NCI-H345 treated with DMSO at 0.1 percent for 48 hours (cell line): ENCODE measurements at regions not wholly inside any gene's neighbourhood (a gene's known extent, or its start where the extent isn't known, plus 50 kb on each side); places are given as distances from the start of the nearest gene placed in this dataset.

Experiments used
- DNase-seq: peaks from one replicate; lab custom pipeline; 2025; ENCODE audit not compliant: unreplicated experiment; lab: John Stamatoyannopoulos, UW

DNA sequence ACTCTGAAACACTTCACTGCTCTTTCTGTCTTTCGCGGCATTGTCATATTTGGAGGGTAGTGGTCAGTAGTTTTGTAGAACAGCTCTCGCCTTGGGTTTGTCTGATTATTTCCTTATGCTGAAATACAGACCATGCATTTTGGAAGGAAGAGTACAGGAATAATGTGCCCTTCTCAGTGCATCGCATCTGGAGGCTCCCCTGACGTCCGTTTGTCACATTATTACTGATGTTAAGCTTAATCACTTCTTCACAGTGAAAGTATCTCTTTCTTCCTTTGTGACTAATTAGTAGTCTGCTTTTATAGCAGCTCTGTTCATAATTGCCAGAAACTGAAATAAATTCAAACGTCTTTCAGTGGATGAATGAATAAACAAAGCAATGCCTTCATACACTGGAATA, 85.7 kb upstream of the CXADR start:
- no peak for DNase-seq

DNA sequence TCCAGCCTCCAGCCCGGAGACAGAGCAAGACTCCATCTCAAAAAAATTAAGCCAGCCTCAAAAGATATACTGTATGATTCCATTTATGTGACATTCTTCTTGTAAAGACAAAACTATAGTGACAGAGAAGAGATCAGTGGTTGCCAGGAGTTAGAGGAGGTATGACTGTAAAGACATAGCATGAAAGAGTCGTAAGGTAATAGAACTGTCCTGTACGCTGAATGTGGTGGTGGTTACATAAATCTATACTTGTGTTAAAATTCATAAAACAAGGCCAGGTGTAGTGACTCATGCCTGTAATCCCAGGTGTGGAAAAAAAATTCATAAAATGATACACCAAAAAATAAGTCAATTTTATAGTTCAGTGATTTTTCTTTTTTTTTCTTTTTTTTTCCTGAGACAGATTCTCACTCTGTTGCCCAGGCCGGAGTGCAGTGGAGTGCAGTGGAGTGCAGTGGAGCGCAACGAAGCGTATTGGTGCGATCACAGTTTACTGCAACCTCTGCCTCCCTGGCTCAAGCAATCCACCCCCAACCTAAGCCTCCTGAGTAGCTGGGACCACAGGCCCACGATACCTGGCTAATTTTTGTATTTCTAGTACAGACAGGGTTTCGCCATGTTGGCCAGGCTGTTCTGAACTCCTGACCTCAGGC, 84.9 kb upstream of the CXADR start:
- DNase-seq, result no peak

DNA sequence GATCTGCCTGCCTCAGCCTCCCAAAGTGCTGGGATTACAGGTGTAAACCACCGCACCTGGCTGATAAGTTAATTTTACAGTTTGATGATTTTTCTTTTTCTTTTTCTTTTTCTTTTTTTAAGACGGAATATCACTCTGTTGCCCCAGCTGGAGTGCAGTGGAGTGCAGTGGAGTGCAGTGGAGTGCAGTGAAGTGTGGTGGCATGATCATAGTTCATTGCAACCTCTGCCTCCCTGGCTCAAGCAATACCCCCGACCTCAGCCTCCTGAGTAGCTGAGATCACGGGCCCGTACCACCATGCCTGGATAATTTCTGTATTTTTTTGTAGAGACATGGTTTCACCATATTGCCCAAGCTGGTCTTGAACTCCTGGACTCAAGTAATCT, 84.4 kb upstream of the CXADR start:
- DNase-seq, result no peak

- DNase-seq, result no peak
These were observed 83.9 kb upstream of the CXADR start for GRCh38 chr21:17428980-17429379.

DNA sequence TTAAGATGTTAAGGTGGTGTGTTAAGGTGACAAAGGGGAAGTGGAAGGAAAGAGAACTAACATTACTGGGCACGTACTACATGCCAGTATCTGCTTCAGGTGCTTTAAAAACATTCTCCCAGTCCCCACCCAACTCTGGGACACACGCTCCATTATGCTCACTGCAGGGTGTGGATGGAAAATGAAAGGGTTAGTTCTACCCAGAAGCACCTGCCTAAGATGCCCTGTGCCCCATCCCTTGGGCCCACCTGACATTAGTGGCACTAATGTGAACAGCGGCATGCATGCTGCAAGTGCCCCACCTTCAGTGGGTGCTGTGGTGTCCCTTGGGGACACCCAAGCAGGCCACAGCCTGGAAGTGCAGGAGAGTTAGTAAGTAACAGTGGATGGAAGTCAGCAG, 82.9 kb upstream of the CXADR start:
- DNase-seq, result no peak

- no peak for DNase-seq
These were observed 80.1 kb upstream of the CXADR start for GRCh38 chr21:17432732-17433057.

DNA sequence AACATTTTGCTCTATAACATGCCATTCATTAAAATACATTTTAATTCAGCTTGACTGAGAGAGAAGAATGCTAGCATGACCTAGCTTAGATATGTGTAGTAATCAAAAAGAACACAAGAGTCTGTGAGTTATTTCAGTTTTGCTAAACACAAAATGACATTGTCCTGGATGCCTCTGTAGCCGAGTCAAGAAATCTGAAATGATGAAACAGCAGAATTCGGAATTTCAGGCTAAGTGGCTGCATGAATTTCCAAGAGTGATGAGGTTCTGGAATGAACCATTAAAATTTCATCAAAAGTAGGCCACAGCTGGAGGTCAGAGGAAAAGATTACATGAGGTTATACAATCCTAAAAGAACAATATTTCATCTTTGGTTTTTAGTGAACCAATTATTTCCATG, 79.1 kb upstream of the CXADR start:
- no peak for DNase-seq

DNA sequence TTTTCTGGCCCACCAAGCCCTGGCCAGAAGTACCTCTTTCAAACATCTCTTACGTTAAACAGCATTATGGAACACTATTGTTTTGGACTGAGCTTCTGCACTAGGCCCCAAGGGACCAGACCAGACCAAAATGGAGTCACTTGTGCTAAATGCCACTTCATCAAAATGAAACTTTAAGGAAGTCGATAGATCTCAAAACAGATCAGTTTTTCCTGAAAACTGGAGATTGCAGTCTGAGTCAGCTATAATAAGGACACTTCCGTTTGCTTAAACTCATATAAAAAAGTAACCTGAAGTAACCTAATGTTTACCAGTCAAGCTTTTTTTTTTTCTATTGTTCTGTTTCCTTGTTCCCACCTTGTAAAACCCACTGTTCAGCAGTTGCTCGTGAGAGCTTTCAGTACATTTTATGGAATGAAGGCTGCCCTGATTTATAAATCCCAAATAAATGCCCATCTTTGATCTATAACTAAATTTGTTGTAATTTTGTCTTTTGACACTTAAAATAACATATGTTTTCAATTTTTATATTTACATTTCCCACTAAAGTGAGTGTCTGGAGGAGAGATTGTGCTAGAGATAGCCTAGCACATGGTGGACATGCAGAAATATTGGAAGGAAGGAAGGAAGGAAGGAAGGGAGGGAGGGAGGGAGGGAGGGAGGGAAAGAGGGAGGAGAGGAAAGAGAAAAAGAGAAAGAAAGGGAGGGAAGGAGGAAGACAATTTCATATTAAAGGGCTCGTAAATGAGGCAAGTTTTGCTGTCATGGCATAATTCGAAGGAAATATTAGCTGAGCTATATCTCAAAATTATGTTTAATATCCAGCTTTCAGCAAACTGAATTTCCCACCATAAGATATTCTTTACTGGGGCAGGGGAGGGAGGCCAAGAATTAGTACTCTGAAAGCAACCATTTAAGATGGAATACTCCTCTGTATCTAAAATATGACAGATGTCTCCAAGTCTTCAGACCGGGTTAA, 77.0 kb upstream of the CXADR start:
- DNase-seq, result no peak

DNA sequence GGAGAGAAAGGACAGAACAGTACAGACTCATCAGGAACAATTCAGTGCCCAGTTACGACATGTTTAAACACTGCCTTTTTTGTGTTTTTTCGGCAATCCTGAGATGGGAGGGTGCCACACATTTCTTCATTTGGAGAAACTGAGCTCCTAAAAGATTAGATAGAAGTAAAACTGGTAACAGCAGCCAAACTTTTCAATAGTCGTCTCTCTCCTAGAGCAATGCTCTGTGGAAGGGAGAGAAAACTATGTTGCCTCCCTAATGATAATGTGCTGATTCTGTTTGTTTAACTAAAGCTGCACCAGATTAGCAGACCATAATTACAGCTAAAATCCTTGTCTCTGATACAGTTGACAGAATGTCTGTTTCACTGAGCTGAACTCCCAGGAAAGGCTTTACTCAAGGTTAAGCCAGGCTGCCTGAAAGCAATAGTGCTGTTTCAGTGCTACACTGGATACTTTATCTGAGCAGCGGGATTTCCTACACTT, 76.2 kb upstream of the CXADR start:
- no peak for DNase-seq

GRCh38 chr21:17438635-17439034, 74.2 kb upstream of the CXADR start:
- DNase-seq, result peak; percentile 91

- DNase-seq, result no peak
These were observed 71.9 kb upstream of the CXADR start for GRCh38 chr21:17440969-17441368.

DNA sequence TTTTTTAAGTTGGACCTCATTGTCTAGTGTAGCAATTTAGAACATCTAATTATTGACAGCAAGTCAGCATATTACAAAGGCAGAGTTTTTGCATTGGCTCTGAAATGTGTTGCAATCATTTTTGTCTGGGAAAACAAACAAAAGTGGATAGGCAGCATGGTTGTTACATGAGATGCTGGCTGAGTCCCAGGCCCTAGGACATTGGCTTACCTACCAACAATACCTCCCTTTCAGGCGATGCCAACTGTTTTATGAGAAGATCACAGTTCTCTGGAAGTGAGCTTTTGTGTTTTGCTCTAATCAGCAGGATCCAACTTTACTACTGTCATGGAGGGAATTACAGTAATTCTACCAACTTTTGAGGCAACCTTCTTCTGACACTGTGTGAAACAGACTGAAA, 71.5 kb upstream of the CXADR start:
- DNase-seq, result peak; percentile 73

- no peak for DNase-seq
These were observed 70.7 kb upstream of the CXADR start for GRCh38 chr21:17442165-17442564.

- no peak for DNase-seq
These were observed 68.0 kb upstream of the CXADR start for GRCh38 chr21:17444828-17445227.

DNA sequence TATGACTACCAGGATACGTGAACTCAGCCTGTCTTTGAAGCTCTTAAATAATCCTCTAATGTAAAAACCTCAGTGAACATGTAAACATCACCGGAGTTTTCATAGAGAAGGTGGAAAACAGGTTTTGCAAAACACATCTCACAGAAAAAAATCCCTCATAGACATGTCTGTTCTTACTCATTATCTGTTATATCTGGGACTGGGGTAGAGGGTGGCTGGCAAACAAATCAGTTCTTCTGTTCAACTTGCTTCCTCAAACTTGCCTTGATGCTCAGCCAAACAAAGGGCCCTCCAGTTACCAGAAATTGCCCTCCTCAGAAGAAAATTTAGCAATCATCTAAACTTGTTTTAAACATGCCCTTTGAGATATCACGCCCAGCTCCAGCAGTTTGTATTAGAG, 66.1 kb upstream of the CXADR start:
- DNase-seq, result no peak

DNA sequence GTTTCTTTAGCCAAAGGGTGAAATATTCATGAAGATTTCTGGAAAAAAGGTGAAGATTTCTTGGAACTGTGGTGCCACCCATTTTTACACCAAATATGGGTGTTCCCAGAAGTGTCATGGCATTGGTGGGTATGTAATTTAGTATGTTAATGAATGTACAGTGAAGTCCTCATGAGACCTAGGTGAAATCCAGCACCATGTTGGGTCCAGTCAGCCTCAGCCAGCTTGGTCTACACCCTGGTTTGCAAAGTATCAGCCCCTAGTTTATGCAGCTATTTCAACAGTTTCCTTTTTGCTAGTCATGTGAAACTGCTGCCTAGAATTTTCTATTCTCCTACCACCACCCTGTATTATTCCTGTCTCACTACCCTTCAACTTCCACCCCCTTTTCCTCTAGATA, 63.1 kb upstream of the CXADR start:
- no peak for DNase-seq

- DNase-seq, result no peak
These were observed 61.4 kb upstream of the CXADR start for GRCh38 chr21:17451364-17451891.

DNA sequence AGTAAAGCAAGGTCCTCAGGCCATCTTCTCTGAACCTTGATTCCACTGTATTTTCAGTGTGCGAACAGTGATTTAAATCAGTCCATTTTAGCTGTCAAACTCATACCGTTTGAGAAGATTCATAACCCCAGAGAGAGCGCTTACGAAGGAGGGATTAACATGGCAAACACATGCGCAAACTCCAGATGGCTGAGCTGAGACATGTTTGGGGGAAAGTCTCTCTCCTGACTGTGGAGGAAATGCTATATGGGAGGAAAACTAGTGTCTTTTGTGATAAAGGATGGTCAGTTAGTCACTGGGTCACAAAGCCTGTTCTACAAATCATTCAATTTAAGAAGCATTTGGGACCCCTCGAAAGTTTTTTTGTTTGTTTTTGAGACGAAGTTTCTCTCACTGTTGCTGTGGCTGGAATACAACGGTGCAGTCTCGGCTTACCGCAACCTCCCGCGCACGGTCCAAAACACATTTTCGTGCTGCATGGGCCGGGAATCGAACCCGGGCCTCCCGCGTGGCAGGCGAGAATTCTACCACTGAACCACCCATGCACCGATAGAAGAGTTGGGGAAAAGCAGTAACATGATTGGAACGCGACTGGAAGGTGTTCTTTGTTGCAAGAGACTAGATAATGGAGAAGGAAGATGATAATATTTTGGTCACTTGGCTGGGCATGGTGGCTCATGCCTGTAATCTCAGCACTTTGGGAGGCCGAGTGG, 58.4 kb upstream of the CXADR start:
- DNase-seq, result no peak

DNA sequence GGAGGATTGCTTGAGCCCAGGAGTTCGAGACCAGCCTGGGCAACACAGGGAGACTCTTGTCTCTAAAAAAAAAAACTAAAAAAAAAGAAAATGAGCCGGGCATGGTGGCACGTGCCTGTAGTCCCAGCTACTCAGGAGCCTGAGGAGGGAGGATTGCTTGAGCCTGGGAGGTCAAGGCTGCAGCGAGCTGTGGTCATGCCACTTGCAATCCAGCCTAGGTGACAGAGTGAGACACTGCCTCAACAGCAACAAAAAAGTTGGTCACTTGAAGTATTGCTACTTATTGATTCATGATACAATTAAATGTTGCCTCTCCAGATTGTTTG, 57.9 kb upstream of the CXADR start:
- no peak for DNase-seq

GRCh38 chr21:17455451-17455850, 57.4 kb upstream of the CXADR start:
- DNase-seq, result no peak

DNA sequence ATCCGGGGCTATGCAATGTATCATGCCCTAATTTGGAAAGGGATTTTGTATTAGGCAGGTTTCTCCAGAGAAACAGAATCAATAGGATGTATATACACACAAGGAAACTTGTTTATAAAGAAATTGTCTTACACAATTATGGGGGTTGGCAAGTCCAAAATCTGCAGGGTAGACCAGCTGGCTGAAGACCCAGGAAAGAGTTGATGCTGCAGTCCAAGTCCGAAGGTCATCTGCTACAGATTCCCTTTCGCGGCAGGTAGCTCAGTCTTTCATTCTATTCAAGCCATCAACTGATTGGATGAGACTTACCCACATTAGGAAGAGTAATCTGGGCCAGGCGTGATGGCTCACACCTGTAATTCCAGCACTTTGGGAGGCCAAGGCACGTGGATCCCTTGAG, 54.6 kb upstream of the CXADR start:
- no peak for DNase-seq

DNA sequence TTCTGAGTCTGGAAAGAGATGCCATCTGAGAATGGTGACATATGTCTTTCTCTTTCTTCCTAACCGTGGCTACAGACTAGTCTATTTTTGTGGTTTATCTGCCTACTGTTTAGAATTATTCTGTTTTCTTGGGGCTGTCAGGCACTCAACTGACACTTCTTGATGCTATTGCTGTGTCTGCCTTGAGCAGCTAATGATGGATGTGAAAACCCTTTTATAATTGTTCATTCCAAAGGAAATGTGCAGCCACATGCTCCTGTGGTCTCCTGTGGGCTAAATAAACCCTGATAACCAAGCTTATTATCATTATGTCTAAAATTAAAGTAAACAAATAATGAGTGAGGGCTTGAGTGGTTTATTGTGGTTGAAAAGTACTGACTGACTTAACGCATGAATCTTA, 52.7 kb upstream of the CXADR start:
- DNase-seq, result no peak
